H9 (cell line): ENCODE measurements at regions not wholly inside any gene's neighbourhood (a gene's known extent, or its start where the extent isn't known, plus 50 kb on each side); places are given as distances from the start of the nearest gene placed in this dataset.

ENCODE experiments used
- DNase-seq: peaks from one replicate; pipeline ENCODE4 v3.0.0-alpha.2; 2017
- H2AFZ ChIP-seq: one replicate; pipeline ENCODE4 v1.6.1; 2013; ENCODE audit warnings: mild to moderate bottlenecking, low read length, control low read depth, moderate library complexity
- H2AK5ac ChIP-seq: 2 replicates; pipeline ENCODE4 v1.6.1; 2013; ENCODE audit warnings: low read length, control low read depth, mixed read lengths; ENCODE audit not compliant: insufficient read length
- H2BK120ac ChIP-seq: one replicate; pipeline ENCODE4 v1.6.1; 2013; ENCODE audit warnings: low read depth, mild to moderate bottlenecking, low read length, control low read depth, inconsistent platforms; ENCODE audit not compliant: poor library complexity, severe bottlenecking
- H2BK12ac ChIP-seq: 2 replicates; pipeline ENCODE4 v1.6.1; 2013; ENCODE audit warnings: low read length, control low read depth, mixed read lengths, low read depth; ENCODE audit not compliant: insufficient read length
- H2BK15ac ChIP-seq: 2 replicates; pipeline ENCODE4 v1.6.1; 2013; ENCODE audit warnings: low read depth, low read length, control low read depth
- H2BK20ac ChIP-seq: one replicate; pipeline ENCODE4 v1.6.1; 2013; ENCODE audit warnings: low read depth, mild to moderate bottlenecking, low read length, control low read depth, inconsistent platforms; ENCODE audit not compliant: poor library complexity, severe bottlenecking
- H2BK5ac ChIP-seq: 2 replicates; pipeline ENCODE4 v1.6.1; 2013; ENCODE audit warnings: low read length, control low read depth, mixed read lengths; ENCODE audit not compliant: insufficient read length
- H3K14ac ChIP-seq: 2 replicates; pipeline ENCODE4 v1.6.1; 2013; ENCODE audit warnings: low read length, control low read depth; ENCODE audit not compliant: insufficient read depth
- H3K18ac ChIP-seq: 2 replicates; pipeline ENCODE4 v1.6.1; 2013; ENCODE audit warnings: low read depth, mild to moderate bottlenecking, mixed read lengths, low read length, control low read depth; ENCODE audit not compliant: insufficient read length
- H3K23ac ChIP-seq: 2 replicates; pipeline ENCODE4 v1.6.1; 2013; ENCODE audit warnings: low read length, control low read depth, mixed read lengths, low read depth; ENCODE audit not compliant: insufficient read length
- H3K23me2 ChIP-seq: 2 replicates; pipeline ENCODE4 v1.6.1; 2013; ENCODE audit warnings: low read depth, mild to moderate bottlenecking, mixed read lengths, low read length, control low read depth; ENCODE audit not compliant: insufficient read length, poor library complexity, severe bottlenecking
- H3K27ac ChIP-seq: 2 replicates; pipeline ENCODE4 v1.5.1; 2013; ENCODE audit warnings: low read length, control low read depth, mixed read lengths, low read depth; ENCODE audit not compliant: insufficient read length
- H3K27me3 ChIP-seq: 2 replicates; pipeline ENCODE4 v1.6.1; 2013; ENCODE audit warnings: low read length, control low read depth, inconsistent platforms; ENCODE audit not compliant: insufficient read depth
- H3K4ac ChIP-seq: 2 replicates; pipeline ENCODE4 v1.6.1; 2013; ENCODE audit warnings: low read depth, mild to moderate bottlenecking, control low read depth, inconsistent platforms, low read length, moderate library complexity
- H3K4me1 ChIP-seq: 2 replicates; pipeline ENCODE4 v1.6.1; 2013; ENCODE audit warnings: low read length, control low read depth, inconsistent platforms; ENCODE audit not compliant: insufficient read depth
- H3K4me2 ChIP-seq: 2 replicates; pipeline ENCODE4 v1.6.1; 2013; ENCODE audit warnings: low read length, control low read depth, mixed read lengths; ENCODE audit not compliant: insufficient read length, insufficient read depth
- H3K56ac ChIP-seq: 2 replicates; pipeline ENCODE4 v1.6.1; 2013; ENCODE audit warnings: low read depth, mild to moderate bottlenecking, mixed read lengths, low read length, control low read depth; ENCODE audit not compliant: insufficient read length
- H3K79me1 ChIP-seq: 2 replicates; pipeline ENCODE4 v1.6.1; 2013; ENCODE audit warnings: low read depth, mild to moderate bottlenecking, moderate library complexity, low read length, control low read depth, inconsistent platforms; ENCODE audit not compliant: insufficient read depth, poor library complexity, severe bottlenecking
- H3K79me2 ChIP-seq: 2 replicates; pipeline ENCODE4 v1.6.1; 2013; ENCODE audit warnings: low read length, control low read depth, inconsistent platforms; ENCODE audit not compliant: insufficient read depth
- H3K9ac ChIP-seq: 2 replicates; pipeline ENCODE4 v1.6.1; 2013; ENCODE audit warnings: low read length, control low read depth, mixed read lengths; ENCODE audit not compliant: insufficient read length; ENCODE audit errors: extremely low read depth
- H3K9me3 ChIP-seq: one replicate; pipeline ENCODE4 v1.6.1; 2013; ENCODE audit warnings: low read depth, low read length, inconsistent platforms; ENCODE audit not compliant: control insufficient read depth
- H3T11ph ChIP-seq: one replicate; pipeline ENCODE4 v1.6.1; 2013; ENCODE audit warnings: mild to moderate bottlenecking, low read length, control low read depth, inconsistent platforms
- H4K20me1 ChIP-seq: one replicate; pipeline ENCODE4 v1.6.1; 2013; ENCODE audit not compliant: control insufficient read depth, insufficient read length, insufficient read depth
- H4K5ac ChIP-seq: 2 replicates; pipeline ENCODE4 v1.6.1; 2013; ENCODE audit warnings: low read depth, mild to moderate bottlenecking, mixed read lengths, low read length, control low read depth; ENCODE audit not compliant: insufficient read length
- H4K8ac ChIP-seq: replicated peaks from 2 replicates; pipeline ENCODE4 v1.6.1; 2013; ENCODE audit warnings: low read length, control low read depth, mixed read lengths, low read depth; ENCODE audit not compliant: insufficient read length
- H4K91ac ChIP-seq: 2 replicates; pipeline ENCODE4 v1.6.1; 2013; ENCODE audit warnings: low read depth, mild to moderate bottlenecking, moderate library complexity, mixed read lengths, low read length, control low read depth; ENCODE audit not compliant: insufficient read length
- H3K27ac Mint-ChIP-seq, 3 experiments: 2 replicates in 2 of 3; 3 replicates in 1 of 3; pipeline ENCODE4 v1.8.0; 2020 to 2021; ENCODE audit warnings: mixed read lengths in 3 of 3, mild to moderate bottlenecking in 1 of 3, moderate library complexity in 1 of 3
- H3K27me3 Mint-ChIP-seq: 2 replicates; pipeline ENCODE4 v1.8.0; 2021; ENCODE audit warnings: low read depth, mild to moderate bottlenecking, moderate library complexity, mixed read lengths
- H3K36me3 Mint-ChIP-seq, 3 experiments: 2 replicates in 2 of 3; 3 replicates in 1 of 3; pipeline ENCODE4 v1.8.0; 2020 to 2021; ENCODE audit warnings: low read depth in 3 of 3, mixed read lengths in 3 of 3; ENCODE audit not compliant: insufficient read depth in 1 of 3
- H3K4me1 Mint-ChIP-seq, 2 experiments: 2 replicates each; pipeline ENCODE4 v1.8.0; 2020; ENCODE audit warnings: mixed read lengths in 2 of 2
- H3K4me3 Mint-ChIP-seq, 2 experiments: 2 replicates in 1 of 2; 3 replicates in 1 of 2; pipeline ENCODE4 v1.8.0; 2020 to 2021; ENCODE audit warnings: mild to moderate bottlenecking in 2 of 2, mixed read lengths in 2 of 2, moderate library complexity in 1 of 2
- H3K9me3 Mint-ChIP-seq, 2 experiments: 2 replicates in 1 of 2; 3 replicates in 1 of 2; pipeline ENCODE4 v1.8.0; 2020; ENCODE audit warnings: mild to moderate bottlenecking in 2 of 2, mixed read lengths in 2 of 2, moderate library complexity in 1 of 2
- CTCF ChIP-seq: fragments of 200-600 bp; sonication (generic); conservative IDR thresholded peaks from 3 replicates; pipeline ENCODE4 v1.8.0; 2021; ENCODE audit warnings: antibody characterized with exemption, mild to moderate bottlenecking
- WGBS: extraction: QIAGEN DNeasy Blood & Tissue Kit; methylation state at CpG from one replicate; pipeline ENCODE4 v1.1.7; 2013; ENCODE audit warnings: missing lambda C conversion rate, low lambda C conversion rate, mixed read lengths; ENCODE audit not compliant: insufficient read length; ENCODE audit errors: extremely low coverage; 5-methylcytosine and 5-hydroxymethylcytosine counted together

- Histone ChIP-seq H3K56ac (no peak overlapping the region), H2BK20ac (no peak overlapping the region), H3K23me2 (no peaks in the 10 kb centered on the region), H3K27me3 (no peaks in the 10 kb centered on the region), H3K14ac (no peak overlapping the region), H3K79me2 (no peaks in the 10 kb centered on the region), H3K9ac (no peak overlapping the region), H3K79me1 (no peaks in the 10 kb centered on the region), H4K5ac (no peak overlapping the region), H2BK15ac (no peak overlapping the region), H2AK5ac (no peak overlapping the region), H4K91ac (no peak overlapping the region), H4K20me1 (no peaks in the 10 kb centered on the region), H2BK5ac (no peak overlapping the region), H3K27ac (no peak overlapping the region), H3K4me2 (no peak overlapping the region), H2AFZ (no peak overlapping the region), H3K9me3 (no peaks in the 10 kb centered on the region), H4K8ac (no peak overlapping the region), H3K4me1 (no peaks in the 10 kb centered on the region), H2BK120ac (no peak overlapping the region), H2BK12ac (no peak overlapping the region), H3T11ph (no peak overlapping the region), H3K18ac (no peak overlapping the region), H3K4ac (no peak overlapping the region), H3K23ac (no peak overlapping the region)
- no peaks in the 10 kb centered on the region for H3K9me3 Mint-ChIP-seq
- DNase-seq, result no peak
- H3K4me1 Mint-ChIP-seq, result no peaks in the 10 kb centered on the region
- WGBS, result no CpG with 5 or more reads among the region's 1 CpG
- no peaks in the 10 kb centered on the region for H3K27me3 Mint-ChIP-seq
- H3K4me3 Mint-ChIP-seq, result no peak overlapping the region
- no peak overlapping the region for H3K27ac Mint-ChIP-seq
- TF ChIP-seq CTCF, result no peak
- H3K36me3 Mint-ChIP-seq, result no peaks in the 10 kb centered on the region
These were observed 574.3 kb upstream of the CA10 start for GRCh38 chr17:52732841-52733240.
